RCC 7860 (cell line): ENCODE measurements at regions not wholly inside any gene's neighbourhood (a gene's known extent, or its start where the extent isn't known, plus 50 kb on each side); places are given as distances from the start of the nearest gene placed in this dataset.

Source experiments
- DNase-seq: peaks from one replicate; pipeline ENCODE4 v3.0.0-alpha.2; 2015; ENCODE audit warnings: low spot score
- FAIRE-seq: peaks from 2 replicates; lab custom pipeline; 2012; peaks lifted over from hg19 to GRCh38; lab: Jason Lieb, UNC

GRCh38 chr11:81907996-81908395 is 825.7 kb downstream of the FAM181B start:
- FAIRE-seq: no peak
- DNase-seq: no peak

- no peak for FAIRE-seq
- no peak for DNase-seq
These were observed 834.5 kb downstream of the FAM181B start for GRCh38 chr11:81899156-81899555.

- FAIRE-seq (no peak), DNase-seq (no peak)
These were observed 836.0 kb downstream of the FAM181B start for GRCh38 chr11:81897639-81898038.

- FAIRE-seq (no peak), DNase-seq (no peak)
These were observed 838.4 kb downstream of the FAM181B start for GRCh38 chr11:81895258-81895657.

GRCh38 chr11:81892770-81893635 is 840.7 kb downstream of the FAM181B start:
- no peak for FAIRE-seq
- DNase-seq: no peak

GRCh38 chr11:81888391-81888790 is 845.3 kb downstream of the FAM181B start:
- FAIRE-seq (no peak), DNase-seq (no peak)

- FAIRE-seq (no peak), DNase-seq (no peak)
These were observed 846.0 kb downstream of the FAM181B start for GRCh38 chr11:81887671-81888070.

- no peak for FAIRE-seq
These were observed 847.1 kb downstream of the FAM181B start for GRCh38 chr11:81886406-81887075.

GRCh38 chr11:81874635-81875034 is 859.0 kb downstream of the FAM181B start:
- DNase-seq (no peak), FAIRE-seq (no peak)

More at GRCh38 chr11:81886406-81887075, 847.1 kb downstream of the FAM181B start:
- no peak for DNase-seq

GRCh38 chr11:81870815-81871214 is 862.8 kb downstream of the FAM181B start:
- no peak for DNase-seq
- no peak for FAIRE-seq

GRCh38 chr11:81870066-81870412 is 863.6 kb downstream of the FAM181B start:
- FAIRE-seq: no peak
- no peak for DNase-seq

GRCh38 chr11:81869351-81870065 is 864.2 kb downstream of the FAM181B start:
- no peak for FAIRE-seq
- DNase-seq: no peak

- no peak for FAIRE-seq
- no peak for DNase-seq
These were observed 866.8 kb downstream of the FAM181B start for GRCh38 chr11:81866896-81867295.

- no peak for DNase-seq
- no peak for FAIRE-seq
These were observed 876.3 kb downstream of the FAM181B start for GRCh38 chr11:81857386-81857785.

GRCh38 chr11:81853791-81854190 is 879.9 kb downstream of the FAM181B start:
- no peak for FAIRE-seq
- no peak for DNase-seq

GRCh38 chr11:81852896-81853295 is 880.8 kb downstream of the FAM181B start:
- no peak for FAIRE-seq

GRCh38 chr11:81840380-81840779 is 893.3 kb downstream of the FAM181B start:
- no peak for FAIRE-seq

More at GRCh38 chr11:81852896-81853295, 880.8 kb downstream of the FAM181B start:
- DNase-seq: no peak

GRCh38 chr11:81839976-81840375 is 893.7 kb downstream of the FAM181B start:
- DNase-seq: no peak

More at GRCh38 chr11:81840380-81840779, 893.3 kb downstream of the FAM181B start:
- no peak for DNase-seq

GRCh38 chr11:81839016-81839415 is 894.6 kb downstream of the FAM181B start:
- DNase-seq (no peak), FAIRE-seq (no peak)

More at GRCh38 chr11:81839976-81840375, 893.7 kb downstream of the FAM181B start:
- no peak for FAIRE-seq

- DNase-seq: no peak
- no peak for FAIRE-seq
These were observed 903.7 kb downstream of the FAM181B start for GRCh38 chr11:81829976-81830375.

- DNase-seq: no peak
- no peak for FAIRE-seq
These were observed 908.3 kb downstream of the FAM181B start for GRCh38 chr11:81825346-81825745.
